K562 (cell line): ENCODE measurements at regions not wholly inside any gene's neighbourhood (a gene's known extent, or its start where the extent isn't known, plus 50 kb on each side); places are given as distances from the start of the nearest gene placed in this dataset.

Source experiments
- ATAC-seq: fragments of 200-7000 bp; cut with Tn5 transposase; 3 replicates; pipeline ENCODE4 v1.9.1; 2020; ENCODE audit warnings: moderate library complexity
- BruUV-seq: library from RNA; stranded (reverse); fragments of 400-500 nt; replicated peaks from 2 replicates; lab custom pipeline; 2021; lab: Mats Ljungman, UMichigan
- CTCF ChIA-PET: fragments of 300-600 bp; formaldehyde crosslinking; extraction: SDS; loops from one replicate; lab custom pipeline; 2021; ENCODE audit warnings: low intra/inter-chr PET ratio; lab: Yijun Ruan, JAX
- POLR2A ChIA-PET: fragments of 300-600, 350-650 bp; sonication (Branson Sonifier 250); formaldehyde crosslinking; extraction: SDS; loops from one replicate; lab custom pipeline; 2021; ENCODE audit warnings: antibody characterized with exemption, inconsistent platforms; lab: Yijun Ruan, JAX
- DNase-seq, 4 experiments: peaks; one replicate each; pipeline versions ENCODE4 v3.0.0 to v3.0.0-alpha.2; 2011 to 2018; ENCODE audit warnings: low spot score in 3 of 4, mixed read lengths in 3 of 4; ENCODE audit errors: extremely low read depth in 1 of 4
- FAIRE-seq: peaks from 2 replicates; lab custom pipeline; 2011; peaks lifted over from hg19 to GRCh38; lab: Jason Lieb, UNC
- H2AFZ ChIP-seq: 2 replicates; pipeline ENCODE4 v1.6.0; 2011; ENCODE audit warnings: low read depth, low read length, control low read depth, inconsistent platforms
- H3K27ac ChIP-seq: fragments of 200-600 bp; 3 replicates; pipeline ENCODE4 v1.8.0; 2011; ENCODE audit warnings: low read depth, mild to moderate bottlenecking, control low read depth, inconsistent platforms, low read length, moderate library complexity, mixed read lengths; ENCODE audit errors: extremely low read depth
- H3K27me3 ChIP-seq, 2 experiments: fragments of 300-600 bp in 1 of 2; 2 replicates in 1 of 2; 3 replicates in 1 of 2; pipeline versions ENCODE4 v1.6.0 to v1.8.0; 2011; ENCODE audit warnings: inconsistent platforms in 2 of 2, low read length in 2 of 2, mild to moderate bottlenecking in 1 of 2, mixed read lengths in 1 of 2, moderate library complexity in 1 of 2; ENCODE audit not compliant: control insufficient read depth in 2 of 2, insufficient read depth in 2 of 2
- H3K36me3 ChIP-seq: fragments of 300-600 bp; 3 replicates; pipeline ENCODE4 v1.8.0; 2011; ENCODE audit warnings: mild to moderate bottlenecking, low read length, inconsistent platforms; ENCODE audit not compliant: control insufficient read depth, insufficient read depth
- H3K4me1 ChIP-seq, 2 experiments: fragments of 200-600 bp in 1 of 2; replicated peaks in 1 of 2; 2 replicates in 1 of 2; 3 replicates in 1 of 2; pipeline versions ENCODE4 v1.5.1 to v1.8.0; 2011; ENCODE audit warnings: inconsistent platforms in 2 of 2, low read length in 2 of 2, mild to moderate bottlenecking in 1 of 2, mixed read lengths in 1 of 2, moderate library complexity in 1 of 2; ENCODE audit not compliant: control insufficient read depth in 2 of 2, insufficient read depth in 2 of 2
- H3K4me2 ChIP-seq: 2 replicates; pipeline ENCODE4 v1.6.1; 2011; ENCODE audit warnings: low read length, control low read depth, inconsistent platforms, mixed read lengths; ENCODE audit not compliant: insufficient read depth
- H3K4me3 ChIP-seq: fragments of 200-600 bp; sonication (generic), shearing (Covaris generic); 2 replicates; pipeline ENCODE4 v1.5.1; 2016; ENCODE audit warnings: control low read depth, inconsistent platforms
- H3K79me2 ChIP-seq: fragments of 200-600 bp; 3 replicates; pipeline ENCODE4 v1.8.0; 2011; ENCODE audit warnings: low read length, inconsistent platforms; ENCODE audit not compliant: control insufficient read depth, insufficient read depth
- H3K9ac ChIP-seq, 2 experiments: 2 replicates each; pipeline versions ENCODE4 v1.6.0 to v1.6.1; 2011; ENCODE audit warnings: low read depth in 2 of 2, low read length in 2 of 2, control low read depth in 1 of 2, inconsistent platforms in 1 of 2, mild to moderate bottlenecking in 1 of 2, mixed read lengths in 1 of 2; ENCODE audit not compliant: insufficient read depth in 1 of 2
- H3K9me1 ChIP-seq: one replicate; pipeline ENCODE4 v1.6.0; 2011; ENCODE audit warnings: inconsistent platforms, mild to moderate bottlenecking, low read length, moderate library complexity; ENCODE audit not compliant: control insufficient read depth, insufficient read depth
- H3K9me3 ChIP-seq: replicated peaks from 2 replicates; pipeline ENCODE4 v1.5.1; 2011; ENCODE audit warnings: low read depth, low read length, inconsistent platforms; ENCODE audit not compliant: control insufficient read depth, insufficient read depth
- H4K20me1 ChIP-seq: replicated peaks from 2 replicates; pipeline ENCODE4 v1.6.1; 2011; ENCODE audit warnings: low read length, inconsistent platforms, mixed read lengths; ENCODE audit not compliant: control insufficient read depth, insufficient read depth
- L3MBTL2 ChIP-seq: fragments of 450-650 bp; IDR thresholded peaks from 2 replicates; pipeline ENCODE4 v1.6.1; 2016; ENCODE audit warnings: mild to moderate bottlenecking, moderate library complexity
- NFE2L1 ChIP-seq: fragments of 450-650 bp; IDR thresholded peaks from 2 replicates; pipeline ENCODE4 v1.6.1; 2016; ENCODE audit warnings: missing genetic modification characterization, low read depth, mild to moderate bottlenecking, missing compliant biosample characterization, moderate library complexity, borderline replicate concordance
- NRF1 ChIP-seq, 2 experiments: fragments of 450-650 bp; IDR thresholded peaks in 1 of 2; conservative IDR thresholded peaks in 1 of 2; 2 replicates each; pipeline ENCODE4 v1.6.1; 2014; ENCODE audit warnings: mild to moderate bottlenecking in 2 of 2
- RAD51 ChIP-seq: fragments of 450-650 bp; IDR thresholded peaks from 2 replicates; pipeline ENCODE4 v1.7.1; 2016; ENCODE audit warnings: low read depth, mild to moderate bottlenecking, borderline replicate concordance
- TAF1 ChIP-seq: IDR thresholded peaks from 2 replicates; pipeline ENCODE4 v1.6.1; 2011; ENCODE audit warnings: mild to moderate bottlenecking, low read length, moderate library complexity; ENCODE audit not compliant: insufficient read depth, control insufficient read depth, severe bottlenecking; ENCODE audit errors: extremely low read depth
- USF1 ChIP-seq: sonication (generic); formaldehyde crosslinking; IDR thresholded peaks from 2 replicates; pipeline ENCODE4 v1.9.0; 2022; ENCODE audit warnings: mild to moderate bottlenecking, missing genetic modification reagents
- USF2 ChIP-seq: sonication (generic); formaldehyde crosslinking; IDR thresholded peaks from 2 replicates; pipeline ENCODE4 v1.5.0; 2020; ENCODE audit warnings: missing genetic modification reagents
- ZFPM2 ChIP-seq: fragments of 250-450 bp; sonication (Bioruptor Pico); IDR thresholded peaks from 2 replicates; pipeline ENCODE4 v1.5.1; 2022; ENCODE audit warnings: mild to moderate bottlenecking
- WGBS: fragments of 100-300 bp; shearing (Covaris generic); methylation state at CpG from one replicate; pipeline ENCODE4 v1.1.6; 2016; ENCODE audit warnings: low coverage, mixed read lengths; ENCODE audit not compliant: insufficient coverage; ENCODE audit errors: missing lambda C conversion rate; 5-methylcytosine and 5-hydroxymethylcytosine counted together
- in situ Hi-C: fragments of 300-500 bp; cut with MboI; formaldehyde crosslinking; loops from 4 replicates; pipeline ENCODE4 v1.15.0; 2018; ENCODE audit warnings: inconsistent platforms, mixed read lengths
- intact Hi-C: fragments of 100-400 bp; cut with micrococcal nuclease; formaldehyde crosslinking; loops from 2 replicates; pipeline ENCODE4 v1.14.2; 2022

DNA sequence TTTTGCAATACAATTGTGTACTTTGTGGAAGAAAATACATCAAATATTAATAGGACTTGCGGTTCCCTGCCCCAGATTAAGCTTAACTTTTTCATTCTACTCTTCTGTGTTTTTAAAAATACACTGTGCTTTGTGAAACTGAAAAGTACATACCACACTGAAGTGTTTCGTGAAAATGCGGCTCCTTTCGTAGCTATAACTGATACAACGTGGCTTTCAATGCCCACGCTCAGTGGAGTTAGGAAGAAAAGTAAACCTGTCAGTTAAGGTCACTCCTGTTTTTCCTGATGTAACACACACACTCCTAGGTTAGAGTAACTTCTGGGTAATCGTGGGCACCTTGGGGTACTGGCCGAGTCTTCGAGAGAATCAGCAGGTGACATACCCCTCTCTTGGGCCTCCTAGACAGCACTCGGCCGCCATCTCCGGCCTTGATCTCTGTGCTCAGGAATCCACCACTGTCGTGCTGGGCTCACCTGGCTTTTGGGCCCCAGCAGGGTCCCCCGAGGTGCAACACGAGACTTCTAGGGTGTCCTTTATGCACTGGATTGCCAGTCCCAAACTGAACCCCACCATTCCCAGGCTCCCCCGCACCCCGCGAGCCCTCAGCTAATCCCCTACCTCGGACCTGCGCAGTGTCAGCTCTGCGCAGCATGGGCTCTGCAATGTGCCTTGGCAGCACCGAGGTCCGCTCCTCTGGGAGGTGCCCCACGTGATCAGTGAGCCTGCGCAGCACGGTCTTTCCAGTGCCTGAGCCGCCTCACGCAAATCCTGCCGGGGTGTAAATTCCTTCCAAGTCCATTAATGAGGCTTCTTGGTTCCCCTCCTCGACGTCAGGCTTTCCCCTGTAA, 162.6 kb upstream of the INTU start:
- Histone ChIP-seq H3K27me3 (peaks cover 3 to 7% of the 10 kb centered on the region in 2 experiments; a peak in 4 of 5 replicates), H3K4me2 (no peak overlapping the region; the same call in 1 of the 2 replicates), H3K27ac (no peak overlapping the region), H3K36me3 (no peaks in the 10 kb centered on the region), H4K20me1 (no peaks in the 10 kb centered on the region), H3K4me3 (no peak overlapping the region), H3K79me2 (no peaks in the 10 kb centered on the region), H2AFZ (peak overlapping the region; percentile 63), H3K4me1 (peaks cover 0 to 5% of the 10 kb centered on the region in 2 experiments; a peak in 2 of 5 replicates), H3K9ac (no peak overlapping the region), H3K9me3 (no peaks in the 10 kb centered on the region), H3K9me1 (no peaks in the 10 kb centered on the region)
- in situ Hi-C loops = no loop called here
- intact Hi-C loops = no loop called here
- ATAC-seq = peak; percentile 60
- CTCF ChIA-PET = no interaction called here
- no peak for DNase-seq
- FAIRE-seq = no peak
- BruUV-seq = no TSS peak
- WGBS = 17% methylated on average over 31 of the region's 31 CpGs
- POLR2A ChIA-PET = no interaction called here
- TF ChIP-seq USF1 (CRISPR knock-in tag) = peak; percentile 63
- peak; percentile 77 for TF ChIP-seq USF2 (CRISPR knock-in tag)
- TF ChIP-seq TAF1 = no peak
- TF ChIP-seq ZFPM2 (CRISPR knock-in tag) = no peak
- peak; percentile 12; the same call in 1 of the 2 replicates for TF ChIP-seq RAD51
- TF ChIP-seq NFE2L1 (tag) = no peak
- peak; percentile 44; the same call in 1 of the 2 replicates for TF ChIP-seq L3MBTL2
- TF ChIP-seq NRF1 (conservative IDR thresholded peaks at IDR 0.05 in 1 of 2, IDR thresholded peaks at IDR 0.05 in 1 of 2) = peak; percentile 78 to 80
